ENCODE measurements at regions not wholly inside any gene's neighbourhood (a gene's known extent, or its start where the extent isn't known, plus 50 kb on each side); places are given as distances from the start of the nearest gene placed in this dataset.

DNA sequence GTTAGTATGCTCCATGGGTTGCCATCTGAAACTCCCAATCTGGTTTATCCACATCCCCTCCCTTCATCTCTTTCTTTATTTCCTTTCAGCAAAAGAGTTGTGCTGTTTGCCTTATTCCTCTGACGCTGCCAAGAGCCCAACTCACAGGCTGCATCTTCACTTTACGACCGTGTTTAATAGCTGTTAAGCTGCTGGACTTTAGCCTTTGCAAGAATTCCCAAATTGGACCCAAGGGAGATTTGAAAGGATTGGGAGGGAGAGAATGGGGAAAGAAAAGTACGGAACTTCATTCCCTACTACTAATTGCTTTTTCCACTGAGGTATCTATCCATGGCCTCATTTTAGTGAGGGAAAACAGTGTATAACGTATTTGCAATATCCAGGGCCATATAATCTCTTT, 263.4 kb upstream of the MEIS1 start:
- intact Hi-C loops (cut with micrococcal nuclease; ENCODE audit: unreplicated experiment): no loop called here
- BruUV-seq (replicated peaks): no TSS peak
- ATAC-seq: no peak
- H3K27me3 ChIP-seq (ENCODE audit: control insufficient read depth, insufficient read depth, low read length): no peaks in the 10 kb centered on the region
- no peak for DNase-seq (ENCODE audit: low read depth, low spot score)
- TF ChIP-seq SIN3A (IDR thresholded peaks at IDR 0.05; ENCODE audit: borderline replicate concordance, insufficient read depth, low read depth, low read length): no peak
- TF ChIP-seq, protein P1, sequence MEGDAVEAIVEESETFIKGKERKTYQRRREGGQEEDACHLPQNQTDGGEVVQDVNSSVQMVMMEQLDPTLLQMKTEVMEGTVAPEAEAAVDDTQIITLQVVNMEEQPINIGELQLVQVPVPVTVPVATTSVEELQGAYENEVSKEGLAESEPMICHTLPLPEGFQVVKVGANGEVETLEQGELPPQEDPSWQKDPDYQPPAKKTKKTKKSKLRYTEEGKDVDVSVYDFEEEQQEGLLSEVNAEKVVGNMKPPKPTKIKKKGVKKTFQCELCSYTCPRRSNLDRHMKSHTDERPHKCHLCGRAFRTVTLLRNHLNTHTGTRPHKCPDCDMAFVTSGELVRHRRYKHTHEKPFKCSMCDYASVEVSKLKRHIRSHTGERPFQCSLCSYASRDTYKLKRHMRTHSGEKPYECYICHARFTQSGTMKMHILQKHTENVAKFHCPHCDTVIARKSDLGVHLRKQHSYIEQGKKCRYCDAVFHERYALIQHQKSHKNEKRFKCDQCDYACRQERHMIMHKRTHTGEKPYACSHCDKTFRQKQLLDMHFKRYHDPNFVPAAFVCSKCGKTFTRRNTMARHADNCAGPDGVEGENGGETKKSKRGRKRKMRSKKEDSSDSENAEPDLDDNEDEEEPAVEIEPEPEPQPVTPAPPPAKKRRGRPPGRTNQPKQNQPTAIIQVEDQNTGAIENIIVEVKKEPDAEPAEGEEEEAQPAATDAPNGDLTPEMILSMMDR (IDR thresholded peaks at IDR 0.05): no peak
- no peak for TF ChIP-seq TCF7L2 (IDR thresholded peaks at IDR 0.05; ENCODE audit: low read depth, low read length)
- no peak for TF ChIP-seq POLR2AphosphoS5 (IDR thresholded peaks at IDR 0.05; ENCODE audit: low read depth, low read length)
- TF ChIP-seq, protein P2, sequence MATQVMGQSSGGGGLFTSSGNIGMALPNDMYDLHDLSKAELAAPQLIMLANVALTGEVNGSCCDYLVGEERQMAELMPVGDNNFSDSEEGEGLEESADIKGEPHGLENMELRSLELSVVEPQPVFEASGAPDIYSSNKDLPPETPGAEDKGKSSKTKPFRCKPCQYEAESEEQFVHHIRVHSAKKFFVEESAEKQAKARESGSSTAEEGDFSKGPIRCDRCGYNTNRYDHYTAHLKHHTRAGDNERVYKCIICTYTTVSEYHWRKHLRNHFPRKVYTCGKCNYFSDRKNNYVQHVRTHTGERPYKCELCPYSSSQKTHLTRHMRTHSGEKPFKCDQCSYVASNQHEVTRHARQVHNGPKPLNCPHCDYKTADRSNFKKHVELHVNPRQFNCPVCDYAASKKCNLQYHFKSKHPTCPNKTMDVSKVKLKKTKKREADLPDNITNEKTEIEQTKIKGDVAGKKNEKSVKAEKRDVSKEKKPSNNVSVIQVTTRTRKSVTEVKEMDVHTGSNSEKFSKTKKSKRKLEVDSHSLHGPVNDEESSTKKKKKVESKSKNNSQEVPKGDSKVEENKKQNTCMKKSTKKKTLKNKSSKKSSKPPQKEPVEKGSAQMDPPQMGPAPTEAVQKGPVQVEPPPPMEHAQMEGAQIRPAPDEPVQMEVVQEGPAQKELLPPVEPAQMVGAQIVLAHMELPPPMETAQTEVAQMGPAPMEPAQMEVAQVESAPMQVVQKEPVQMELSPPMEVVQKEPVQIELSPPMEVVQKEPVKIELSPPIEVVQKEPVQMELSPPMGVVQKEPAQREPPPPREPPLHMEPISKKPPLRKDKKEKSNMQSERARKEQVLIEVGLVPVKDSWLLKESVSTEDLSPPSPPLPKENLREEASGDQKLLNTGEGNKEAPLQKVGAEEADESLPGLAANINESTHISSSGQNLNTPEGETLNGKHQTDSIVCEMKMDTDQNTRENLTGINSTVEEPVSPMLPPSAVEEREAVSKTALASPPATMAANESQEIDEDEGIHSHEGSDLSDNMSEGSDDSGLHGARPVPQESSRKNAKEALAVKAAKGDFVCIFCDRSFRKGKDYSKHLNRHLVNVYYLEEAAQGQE (IDR thresholded peaks at IDR 0.05; ENCODE audit: insufficient read depth in 1 of 2, low read depth in 2 of 2, low read length in 1 of 2): no peak
- ChIA-PET POLR2A (no interaction called here), CTCF (no interaction called here)
- in situ Hi-C loops (cut with HindIII; ENCODE audit: low pct_unique_long_range_greater_than_20kb, low sequenced_read_pairs): no loop called here
- H3K4me1 ChIP-seq (ENCODE audit: control insufficient read depth, insufficient read depth, low read length): no peaks in the 10 kb centered on the region
- no peak overlapping the region for H3K27ac ChIP-seq (ENCODE audit: low read length)
- H3K9me3 ChIP-seq (ENCODE audit: control insufficient read depth, insufficient read depth, low read depth, low read length): no peaks in the 10 kb centered on the region
- no peak overlapping the region for H3K4me3 ChIP-seq (ENCODE audit: low read depth in 2 of 2, low read length in 2 of 2)
- no peaks in the 10 kb centered on the region for H3K36me3 ChIP-seq (ENCODE audit: control insufficient read depth, insufficient read depth, low read length)

DNA sequence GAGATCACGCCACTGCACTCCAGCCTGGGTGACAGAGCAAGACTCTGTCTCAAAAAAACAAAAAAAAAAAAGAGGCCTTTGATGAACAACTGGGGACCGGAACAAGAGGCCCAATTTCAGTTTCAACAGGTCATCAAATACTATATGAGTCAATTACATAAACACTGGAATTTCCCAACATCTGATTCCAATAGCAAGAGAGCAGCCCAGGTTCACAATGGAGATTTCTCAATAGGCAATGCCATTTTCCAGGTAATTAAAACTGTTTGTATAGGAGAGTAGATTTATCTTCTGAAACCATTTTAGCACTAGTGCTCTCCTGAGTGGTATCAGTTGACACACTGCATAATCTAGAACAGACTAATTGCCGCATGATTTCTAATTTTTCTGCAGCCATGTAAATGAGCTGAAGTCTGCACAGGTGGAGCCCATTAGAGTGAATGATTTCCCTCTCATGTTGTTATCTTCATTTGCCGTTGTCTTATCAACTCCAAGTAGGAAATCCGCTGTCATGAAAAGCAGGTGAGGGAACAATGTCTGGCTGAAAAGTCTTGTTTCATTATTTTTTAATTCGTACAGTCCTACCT, 264.1 kb upstream of the MEIS1 start:
- no peak for DNase-seq (ENCODE audit: low read depth, low spot score)
- H3K36me3 ChIP-seq (ENCODE audit: control insufficient read depth, insufficient read depth, low read length): no peaks in the 10 kb centered on the region
- H3K4me3 ChIP-seq (ENCODE audit: low read depth in 2 of 2, low read length in 2 of 2): no peak overlapping the region
- intact Hi-C loops (cut with micrococcal nuclease; ENCODE audit: unreplicated experiment): no loop called here
- H3K9me3 ChIP-seq (ENCODE audit: control insufficient read depth, insufficient read depth, low read depth, low read length): no peaks in the 10 kb centered on the region
- no TSS peak for BruUV-seq (replicated peaks)
- POLR2A ChIA-PET: no interaction called here
- in situ Hi-C loops (cut with HindIII; ENCODE audit: low pct_unique_long_range_greater_than_20kb, low sequenced_read_pairs): no loop called here
- CTCF ChIA-PET: no interaction called here
- TF ChIP-seq POLR2AphosphoS5 (IDR thresholded peaks at IDR 0.05; ENCODE audit: low read depth, low read length): no peak
- TF ChIP-seq, protein P2 (IDR thresholded peaks at IDR 0.05; ENCODE audit: insufficient read depth in 1 of 2, low read depth in 2 of 2, low read length in 1 of 2): no peak
- TF ChIP-seq TCF7L2 (IDR thresholded peaks at IDR 0.05; ENCODE audit: low read depth, low read length): no peak
- TF ChIP-seq, protein P1 (IDR thresholded peaks at IDR 0.05): no peak
- TF ChIP-seq SIN3A (IDR thresholded peaks at IDR 0.05; ENCODE audit: borderline replicate concordance, insufficient read depth, low read depth, low read length): no peak
- no peak for ATAC-seq
- H3K27me3 ChIP-seq (ENCODE audit: control insufficient read depth, insufficient read depth, low read length): no peaks in the 10 kb centered on the region
- no peaks in the 10 kb centered on the region for H3K4me1 ChIP-seq (ENCODE audit: control insufficient read depth, insufficient read depth, low read length)
- H3K27ac ChIP-seq (ENCODE audit: low read length): no peak overlapping the region

Data from Panc1 (cell line).